Panc1 (cell line): ENCODE measurements at regions not wholly inside any gene's neighbourhood (a gene's known extent, or its start where the extent isn't known, plus 50 kb on each side); places are given as distances from the start of the nearest gene placed in this dataset.

Experiments used
- ATAC-seq: fragments of 200-7000 bp; cut with Tn5 transposase; 2 replicates; pipeline ENCODE4 v1.9.1; 2020; ENCODE audit warnings: mild to moderate bottlenecking, moderate library complexity
- BruUV-seq: library from RNA; stranded (reverse); fragments of 400-500 nt; replicated peaks from 2 replicates; lab custom pipeline; 2021; lab: Mats Ljungman, UMichigan
- CTCF ChIA-PET: fragments of 300-600 bp; sonication (Branson Sonifier 250); formaldehyde crosslinking; loops from one replicate; lab custom pipeline; 2022; ENCODE audit warnings: antibody characterized with exemption; lab: Charles Lee
- POLR2A ChIA-PET: fragments of 300-600 bp; sonication (Branson Sonifier 250); formaldehyde crosslinking; loops from one replicate; lab custom pipeline; 2022; ENCODE audit warnings: antibody characterized with exemption; lab: Charles Lee
- DNase-seq: peaks from one replicate; pipeline ENCODE4 v3.0.0-alpha.2; 2010; ENCODE audit warnings: low read depth, low spot score
- H3K27ac ChIP-seq: 2 replicates; pipeline ENCODE4 v1.5.1; 2011; ENCODE audit warnings: mild to moderate bottlenecking, low read length, inconsistent platforms
- H3K27me3 ChIP-seq: fragments of 200-500 bp; sonication (Bioruptor generic); 2 replicates; pipeline ENCODE4 v1.6.0; 2014; ENCODE audit warnings: low read length, inconsistent platforms; ENCODE audit not compliant: control insufficient read depth, insufficient read depth
- H3K36me3 ChIP-seq: fragments of 200-500 bp; sonication (Bioruptor generic); 2 replicates; pipeline ENCODE4 v1.5.1; 2014; ENCODE audit warnings: inconsistent platforms, mild to moderate bottlenecking, low read length, moderate library complexity; ENCODE audit not compliant: control insufficient read depth, insufficient read depth
- H3K4me1 ChIP-seq: 2 replicates; pipeline ENCODE4 v1.5.1; 2011; ENCODE audit warnings: inconsistent platforms, mild to moderate bottlenecking, low read length, moderate library complexity; ENCODE audit not compliant: control insufficient read depth, insufficient read depth
- H3K4me3 ChIP-seq, 2 experiments: 2 replicates each; pipeline ENCODE4 v1.5.1; 2011 to 2012; ENCODE audit warnings: low read depth in 2 of 2, low read length in 2 of 2, mild to moderate bottlenecking in 2 of 2, inconsistent platforms in 1 of 2, moderate library complexity in 1 of 2
- H3K9me3 ChIP-seq: fragments of 200-500 bp; sonication (Bioruptor generic); 2 replicates; pipeline ENCODE4 v1.5.1; 2014; ENCODE audit warnings: low read depth, mild to moderate bottlenecking, inconsistent platforms, low read length, moderate library complexity; ENCODE audit not compliant: control insufficient read depth, insufficient read depth
- CTCF ChIP-seq: fragments of 450-650 bp; IDR thresholded peaks from 2 replicates; pipeline ENCODE4 v1.5.1; 2017; ENCODE audit warnings: mild to moderate bottlenecking
- POLR2AphosphoS5 ChIP-seq: IDR thresholded peaks from 2 replicates; pipeline ENCODE4 v1.6.1; 2012; ENCODE audit warnings: mild to moderate bottlenecking, low read depth, low read length, moderate library complexity
- REST ChIP-seq, 2 experiments: IDR thresholded peaks; 2 replicates each; pipeline ENCODE4 v1.6.1; 2011 to 2012; ENCODE audit warnings: low read depth in 2 of 2, control low read depth in 1 of 2, low read length in 1 of 2, mild to moderate bottlenecking in 1 of 2, moderate library complexity in 1 of 2; ENCODE audit not compliant: insufficient read depth in 1 of 2
- SIN3A ChIP-seq: IDR thresholded peaks from 2 replicates; pipeline ENCODE4 v1.6.1; 2012; ENCODE audit warnings: low read depth, mild to moderate bottlenecking, low read length, moderate library complexity, borderline replicate concordance; ENCODE audit not compliant: insufficient read depth
- TCF7L2 ChIP-seq: IDR thresholded peaks from 2 replicates; pipeline ENCODE4 v1.6.1; 2011; ENCODE audit warnings: mild to moderate bottlenecking, low read depth, low read length, inconsistent platforms
- in situ Hi-C: cut with HindIII; loops from 2 replicates; pipeline ENCODE4 v1.10.0; 2016; ENCODE audit warnings: low sequenced_read_pairs, low pct_unique_long_range_greater_than_20kb
- intact Hi-C: fragments of 100-400 bp; cut with micrococcal nuclease; formaldehyde crosslinking; loops from one replicate; pipeline ENCODE4 v1.10.0; 2022; ENCODE audit not compliant: unreplicated experiment

- ATAC-seq, result no peak
- Histone ChIP-seq H3K4me3 (no peak overlapping the region), H3K27me3 (no peaks in the 10 kb centered on the region), H3K36me3 (no peaks in the 10 kb centered on the region), H3K4me1 (no peaks in the 10 kb centered on the region), H3K9me3 (no peaks in the 10 kb centered on the region), H3K27ac (no peak overlapping the region)
- BruUV-seq, result no TSS peak
- intact Hi-C loops (no loop called here), in situ Hi-C loops (no loop called here)
- no peak for DNase-seq
- CTCF ChIA-PET, result no interaction called here
- no peak for TF ChIP-seq REST (IDR thresholded peaks at IDR 0.05; ENCODE audit: insufficient read depth in 1 of 2, low read depth in 2 of 2, low read length in 1 of 2)
- TF ChIP-seq TCF7L2, result no peak
- no peak for TF ChIP-seq POLR2AphosphoS5
- no peak for TF ChIP-seq SIN3A
- TF ChIP-seq CTCF, result no peak
- POLR2A ChIA-PET, result no interaction called here
These were observed 75.6 kb upstream of the CCDC150 start for GRCh38 chr2:196563876-196564275.

GRCh38 chr2:196565106-196565765 lies 74.3 kb upstream of the CCDC150 start:
- in situ Hi-C loops, result no loop called here
- TF ChIP-seq POLR2AphosphoS5, result no peak
- no peak for TF ChIP-seq CTCF
- TF ChIP-seq TCF7L2, result no peak
- no peak for TF ChIP-seq REST (IDR thresholded peaks at IDR 0.05; ENCODE audit: insufficient read depth in 1 of 2, low read depth in 2 of 2, low read length in 1 of 2)
- TF ChIP-seq SIN3A, result no peak
- no peaks in the 10 kb centered on the region for H3K27me3 ChIP-seq
- intact Hi-C loops, result no loop called here
- no peaks in the 10 kb centered on the region for H3K4me1 ChIP-seq
- DNase-seq (no peak), ATAC-seq (no peak)
- no TSS peak for BruUV-seq
- ChIA-PET POLR2A (no interaction called here), CTCF (no interaction called here)
- no peak overlapping the region for H3K4me3 ChIP-seq
- no peak overlapping the region for H3K27ac ChIP-seq
- H3K9me3 ChIP-seq, result no peaks in the 10 kb centered on the region
- H3K36me3 ChIP-seq, result no peaks in the 10 kb centered on the region
